NCI-H1436 (cell line): ENCODE measurements at regions not wholly inside any gene's neighbourhood (a gene's known extent, or its start where the extent isn't known, plus 50 kb on each side); places are given as distances from the start of the nearest gene placed in this dataset.

Source experiments
- DNase-seq: peaks from one replicate; lab custom pipeline; 2025; lab: John Stamatoyannopoulos, UW

DNA sequence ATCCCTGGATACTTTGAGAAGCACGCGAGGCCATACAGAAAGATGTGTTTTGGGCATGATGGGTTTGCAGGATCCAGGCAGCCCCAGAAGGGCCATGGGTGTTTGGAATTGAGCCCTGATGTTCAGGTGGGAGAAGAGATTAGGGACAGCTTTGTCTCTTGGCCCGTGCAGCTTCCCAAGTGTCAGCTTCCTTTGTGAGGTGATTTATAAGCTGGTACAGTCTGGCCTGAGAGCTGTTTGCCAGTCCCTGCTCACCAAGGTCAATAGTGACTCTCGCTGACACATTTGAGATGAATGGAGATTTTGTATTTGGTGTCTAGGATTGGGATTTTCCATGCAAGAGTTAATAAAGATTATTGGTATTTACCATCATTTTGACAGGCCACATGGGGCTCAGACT, 165.9 kb downstream of the ICE1 start:
- DNase-seq: no peak

DNA sequence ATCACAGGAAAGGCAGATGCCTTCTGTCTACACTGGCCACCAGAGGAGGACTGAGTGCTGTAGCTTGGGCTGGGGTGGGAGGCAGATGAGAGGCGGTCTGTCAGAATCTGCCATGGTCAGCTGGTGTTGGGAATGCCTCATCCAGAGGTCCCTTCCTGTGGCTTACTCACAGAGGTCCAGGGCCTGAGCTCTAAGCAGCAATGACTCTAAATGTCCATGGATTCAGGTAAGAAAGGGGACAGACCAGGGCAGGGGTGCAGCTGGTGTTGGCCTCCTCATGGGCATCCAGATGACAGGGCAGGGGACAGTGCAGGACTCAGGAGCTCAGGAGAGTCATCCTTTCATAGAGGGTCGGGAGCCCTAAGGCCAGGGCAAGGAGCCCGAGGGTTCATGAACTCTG, 165.0 kb downstream of the ICE1 start:
- DNase-seq: no peak

DNA sequence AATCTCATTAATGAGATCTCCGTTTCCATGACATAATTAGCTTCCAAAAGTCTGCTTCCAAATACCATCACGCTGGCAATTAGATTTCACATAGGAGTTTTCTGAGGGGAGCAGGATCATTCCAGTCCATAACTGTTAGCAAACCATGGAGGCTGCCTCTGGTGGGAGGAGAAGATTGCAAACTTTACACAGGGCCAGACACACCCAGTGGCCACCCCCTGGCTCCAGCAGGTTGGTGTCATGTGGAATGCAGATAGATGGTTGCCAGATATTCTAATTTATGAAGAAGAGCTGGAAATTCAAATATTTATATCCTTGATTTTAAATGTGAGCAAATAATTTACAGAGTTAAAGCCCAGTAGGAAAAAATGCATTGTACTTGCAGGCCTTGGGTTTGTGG, 164.2 kb downstream of the ICE1 start:
- no peak for DNase-seq

DNA sequence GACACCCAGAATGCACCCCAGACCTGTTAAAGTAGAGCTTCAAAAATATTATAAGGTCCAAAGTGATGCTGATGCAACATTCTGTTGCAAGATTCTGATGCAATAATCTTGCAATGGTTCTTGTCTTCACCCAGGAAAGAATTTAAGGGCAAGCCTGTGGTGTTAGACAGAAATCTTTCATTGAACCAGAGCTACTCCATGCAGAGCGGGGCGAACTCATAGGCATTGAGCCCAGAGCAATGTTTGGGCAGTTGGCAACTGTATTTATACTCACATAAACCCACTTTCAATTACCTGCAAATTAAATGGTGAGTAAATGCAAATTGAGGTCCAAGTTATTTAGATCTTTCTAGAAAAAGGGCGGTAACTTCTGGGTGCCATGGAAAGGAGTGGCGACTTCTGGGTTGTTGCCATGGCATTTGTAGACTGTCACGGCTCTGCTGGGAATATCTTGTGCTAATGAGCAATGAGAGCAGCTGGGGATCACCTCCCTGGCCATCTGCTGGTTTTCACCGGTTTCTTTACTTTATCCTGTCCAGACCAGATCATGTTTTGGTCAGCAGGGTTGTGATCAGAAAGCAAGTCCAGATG, 163.4 kb downstream of the ICE1 start:
- DNase-seq: no peak

DNA sequence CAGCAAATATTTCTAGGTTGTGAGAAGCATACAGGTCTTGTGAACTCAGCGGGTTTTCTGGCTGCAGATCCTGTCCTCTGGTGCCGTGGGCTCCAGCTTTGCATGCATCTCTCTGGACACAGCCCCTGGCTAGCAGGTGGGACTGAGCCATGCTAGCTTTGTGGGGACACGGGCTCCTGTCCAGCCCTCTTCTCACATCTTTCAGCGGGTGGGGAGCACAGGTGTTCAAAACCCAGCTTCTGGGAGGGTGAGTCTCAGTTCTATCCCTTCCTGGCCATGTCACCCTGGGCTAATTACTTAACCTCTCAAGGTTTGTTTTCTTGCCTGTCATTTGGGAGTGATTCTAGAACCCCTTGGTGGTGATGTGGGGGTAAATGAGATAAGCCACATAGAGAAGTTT, 162.3 kb downstream of the ICE1 start:
- DNase-seq: no peak

DNA sequence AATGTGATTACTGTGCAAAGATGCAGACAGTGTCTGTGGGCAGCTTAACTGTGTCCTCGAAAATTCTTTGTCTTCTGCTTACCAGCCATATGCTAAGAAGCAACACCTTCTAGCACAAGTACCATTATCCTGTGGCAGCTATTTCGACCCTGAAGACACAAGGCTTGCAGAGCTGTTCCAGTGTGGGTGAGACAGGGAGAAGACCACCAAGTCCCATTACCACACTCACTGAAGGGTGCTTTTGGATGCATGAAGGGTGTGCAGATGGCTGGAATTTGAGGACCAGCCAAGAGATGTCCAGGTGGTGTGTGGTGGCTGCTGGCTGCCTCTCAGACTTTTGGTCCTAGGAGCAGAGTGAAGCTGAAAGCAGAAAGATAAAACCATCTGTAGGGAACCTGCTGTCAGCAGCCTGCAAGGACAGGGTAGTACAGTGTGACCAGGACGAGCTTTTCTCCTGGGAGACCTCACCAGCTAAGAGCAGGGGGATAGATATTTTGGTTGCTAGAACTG, 161.8 kb downstream of the ICE1 start:
- DNase-seq: no peak

DNA sequence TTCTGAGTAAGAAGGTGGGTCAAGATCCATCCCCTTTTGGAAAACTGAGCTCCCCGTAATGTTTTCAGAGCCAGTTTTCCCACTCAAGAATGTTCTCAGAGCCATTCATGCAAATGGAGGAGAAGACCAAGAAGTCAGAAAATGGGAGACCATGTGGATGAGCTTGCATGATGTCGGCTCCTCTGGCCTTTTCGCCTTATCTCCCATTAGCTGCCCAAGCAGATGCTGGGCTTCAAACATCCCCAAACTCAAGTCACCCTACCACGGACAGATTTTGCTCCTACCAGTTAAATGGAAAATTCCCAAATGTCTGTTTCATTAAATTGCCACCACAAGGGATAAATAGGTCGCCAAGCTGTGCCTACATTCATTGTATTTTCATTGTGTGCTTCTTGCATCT, 161.4 kb downstream of the ICE1 start:
- no peak for DNase-seq

DNA sequence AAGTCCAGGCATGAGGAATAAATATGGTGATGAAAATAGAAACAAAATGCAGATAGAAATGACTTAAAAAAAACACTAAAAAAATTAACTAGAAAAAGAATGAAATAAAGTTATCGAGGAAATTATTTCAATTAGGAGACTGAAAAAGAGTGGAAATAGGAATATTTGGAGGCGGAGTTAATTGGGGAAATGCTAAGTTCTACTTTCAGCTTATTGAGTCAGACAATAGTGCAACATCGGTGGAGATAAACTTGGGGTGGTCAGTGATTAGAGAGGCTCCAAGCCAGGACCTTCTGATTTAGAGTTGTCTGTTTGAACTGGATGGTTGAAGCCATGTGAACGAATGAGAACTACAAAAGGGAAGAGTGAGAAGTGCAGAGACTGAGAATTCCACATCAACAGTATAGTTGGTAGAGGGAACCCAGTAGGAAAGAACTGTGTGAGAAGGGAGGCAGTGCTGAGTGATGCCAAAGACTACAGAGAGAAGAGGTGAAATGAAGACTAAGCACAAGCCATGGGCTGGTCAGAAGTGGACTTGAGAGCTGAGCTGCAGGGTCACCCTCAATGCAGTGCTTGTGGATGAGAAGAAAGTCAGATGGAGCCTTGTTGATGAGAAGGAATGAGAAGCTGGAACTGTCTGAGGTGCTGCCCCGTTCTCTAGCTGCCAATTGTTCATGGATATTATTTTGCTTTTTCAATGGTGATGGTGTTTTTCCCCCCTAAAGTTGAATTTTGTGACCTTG, 160.7 kb downstream of the ICE1 start:
- DNase-seq: no peak

DNA sequence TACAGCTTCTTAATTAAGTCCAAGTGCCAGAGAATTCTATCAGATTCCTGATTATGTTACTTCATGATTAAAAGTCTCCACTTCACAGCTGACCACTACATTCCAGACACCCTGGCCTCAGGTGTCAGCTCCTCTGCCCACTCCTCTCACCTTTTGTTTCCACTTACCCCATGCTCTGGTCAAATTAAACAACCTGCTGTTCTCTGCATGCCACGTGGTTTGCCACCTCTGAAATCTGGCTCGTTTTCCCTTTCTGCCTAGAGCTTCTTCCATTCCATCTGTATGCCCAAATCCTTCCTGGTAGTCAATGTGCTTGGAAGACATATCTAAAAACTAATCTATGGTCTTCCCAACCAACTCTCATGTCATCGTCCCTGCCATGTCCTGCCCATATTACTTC, 158.6 kb downstream of the ICE1 start:
- DNase-seq: no peak

DNA sequence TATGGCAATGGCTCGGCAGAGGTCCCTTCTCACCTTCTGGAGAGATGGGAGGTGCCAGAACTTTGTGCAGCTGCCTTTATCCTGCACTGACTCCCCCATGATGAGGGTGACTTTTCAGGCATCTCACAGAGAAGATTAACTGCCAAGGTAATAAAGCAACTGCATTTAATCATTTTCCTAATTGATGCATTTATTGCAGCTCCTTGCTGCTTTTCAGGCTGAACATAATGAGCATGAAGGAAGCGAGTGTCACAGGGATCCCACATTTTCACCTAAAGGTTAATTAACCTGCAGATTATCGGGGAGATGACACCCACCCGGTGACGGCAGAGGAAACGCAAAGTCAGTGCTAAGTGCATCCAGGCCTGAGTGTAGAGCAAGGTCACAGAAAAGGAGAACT, 154.3 kb downstream of the ICE1 start:
- DNase-seq: no peak

DNA sequence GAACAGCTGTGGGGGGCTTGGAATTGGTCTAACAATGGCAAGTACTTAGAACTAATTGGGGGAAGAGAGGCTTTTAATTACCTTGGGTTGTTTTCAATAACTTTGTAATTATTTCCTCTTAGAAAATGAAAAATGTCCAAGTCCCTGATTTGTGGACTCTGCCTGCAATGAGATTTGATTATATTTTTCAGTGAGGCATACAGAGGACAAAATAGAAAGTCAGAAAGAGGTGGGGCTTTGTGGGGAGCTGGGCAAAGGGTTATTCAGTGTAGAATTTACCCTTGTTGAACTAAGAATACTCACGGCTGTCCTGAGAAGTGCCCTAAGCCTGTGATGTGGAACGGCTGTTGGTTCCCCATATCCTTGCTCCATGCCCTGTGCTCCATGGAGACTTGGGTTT, 153.0 kb downstream of the ICE1 start:
- DNase-seq: no peak

DNA sequence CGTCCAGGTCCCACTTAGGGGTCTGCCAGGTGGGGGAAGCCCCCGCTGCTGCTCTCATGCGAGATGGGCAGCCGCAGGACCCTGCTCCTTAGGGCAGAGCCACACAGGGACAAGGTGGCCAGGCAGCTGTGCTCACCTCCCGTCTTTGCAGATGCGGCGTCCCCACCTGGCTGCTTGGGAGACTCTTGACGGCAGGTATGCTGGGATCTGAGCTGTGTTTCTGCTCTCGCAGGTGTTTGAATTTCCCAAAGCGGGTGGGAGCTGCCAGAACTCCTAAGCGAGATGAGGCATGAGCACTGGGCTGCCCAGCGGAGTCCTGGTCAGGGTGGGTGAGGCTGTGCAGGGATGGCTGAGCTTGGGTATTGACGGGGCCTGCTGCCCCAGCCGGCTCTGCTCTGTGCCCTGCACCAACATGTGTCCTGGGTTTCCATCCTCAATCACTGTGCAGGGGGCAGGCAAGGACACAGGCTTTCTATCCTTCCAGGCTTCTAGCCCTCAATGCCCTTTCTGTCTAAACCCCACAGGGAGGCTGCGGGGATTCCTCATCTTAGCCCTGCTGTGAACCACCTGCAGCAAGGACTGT, 151.4 kb downstream of the ICE1 start:
- no peak for DNase-seq

DNA sequence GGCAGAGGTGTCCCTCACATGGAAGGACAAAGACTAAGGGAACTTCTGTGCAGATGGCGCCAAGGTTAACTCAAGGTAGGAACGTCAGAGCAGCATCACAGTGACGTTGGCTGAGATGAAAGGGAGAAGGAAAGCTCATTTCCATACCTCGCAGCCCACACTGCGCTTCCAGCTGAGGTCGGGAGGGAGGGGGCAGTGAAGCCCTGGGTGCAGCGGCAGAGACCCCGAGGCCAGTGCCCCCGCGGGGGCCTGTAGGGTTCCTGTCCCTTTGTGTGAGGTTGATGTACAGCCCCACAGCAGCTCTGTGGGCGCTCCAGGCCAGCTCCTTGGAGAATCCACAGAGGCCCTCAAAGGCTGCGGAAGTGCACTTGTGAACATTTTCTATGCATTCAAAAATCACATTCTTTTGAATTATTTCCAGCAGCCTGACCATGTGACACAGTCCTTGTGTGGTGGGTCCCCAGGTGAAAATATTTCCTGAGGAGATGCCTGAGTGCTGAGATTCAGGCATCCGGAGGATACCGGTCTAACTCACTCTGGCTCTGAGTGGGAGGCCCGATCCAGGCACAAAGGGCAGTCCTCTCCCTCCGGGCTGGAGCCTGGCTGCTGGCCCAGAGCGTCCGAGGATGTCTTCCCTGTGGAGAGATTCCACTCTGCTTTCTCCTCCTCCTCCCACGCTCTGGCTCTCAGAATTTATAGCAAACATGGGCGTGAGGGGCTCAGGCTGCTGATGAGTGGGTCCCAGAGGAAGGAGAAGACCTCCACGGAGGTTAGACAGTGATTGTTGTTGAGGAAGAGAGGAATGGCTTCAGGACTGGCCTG, 150.7 kb downstream of the ICE1 start:
- DNase-seq: no peak

DNA sequence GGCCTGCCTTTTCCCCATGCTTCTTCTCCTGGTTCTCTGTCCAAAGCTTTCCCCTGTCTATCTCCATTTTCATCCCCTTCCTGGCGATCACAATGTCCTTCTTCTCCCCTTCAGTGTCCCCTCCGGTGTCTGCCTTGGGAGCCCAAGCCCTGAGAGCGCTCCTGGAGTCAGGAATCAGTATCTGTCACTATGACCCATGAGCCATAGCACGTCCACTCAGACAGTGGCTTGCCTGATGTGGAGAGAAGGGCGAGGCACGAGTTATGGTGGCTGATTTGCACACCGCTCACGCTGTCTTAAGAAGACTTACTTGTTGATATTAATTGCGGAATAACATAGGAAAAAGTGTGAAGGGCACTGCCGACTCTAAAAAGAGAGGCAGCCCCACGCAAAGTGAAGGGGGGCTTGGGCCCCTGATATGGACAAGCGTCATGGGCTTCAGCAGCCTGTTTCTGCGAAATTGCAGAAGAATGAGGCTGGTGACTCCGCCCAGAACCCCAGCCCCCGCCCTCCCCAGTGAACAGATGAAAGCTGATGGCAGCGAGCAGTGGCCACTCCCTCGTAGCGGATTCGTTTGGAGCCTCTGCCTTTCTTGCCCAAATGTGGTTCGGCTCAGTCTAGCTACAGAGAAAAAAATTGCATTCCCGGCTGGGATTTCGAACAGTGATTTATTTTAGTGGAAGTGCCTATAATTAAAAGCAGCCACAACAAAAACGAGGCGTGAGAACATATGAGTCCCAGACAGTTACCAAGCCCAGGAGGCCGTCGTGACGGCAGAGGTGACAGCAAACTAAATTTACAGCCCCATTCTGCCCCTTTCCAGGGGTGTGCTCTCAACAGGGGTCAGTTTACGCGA, 149.8 kb downstream of the ICE1 start:
- no peak for DNase-seq

DNA sequence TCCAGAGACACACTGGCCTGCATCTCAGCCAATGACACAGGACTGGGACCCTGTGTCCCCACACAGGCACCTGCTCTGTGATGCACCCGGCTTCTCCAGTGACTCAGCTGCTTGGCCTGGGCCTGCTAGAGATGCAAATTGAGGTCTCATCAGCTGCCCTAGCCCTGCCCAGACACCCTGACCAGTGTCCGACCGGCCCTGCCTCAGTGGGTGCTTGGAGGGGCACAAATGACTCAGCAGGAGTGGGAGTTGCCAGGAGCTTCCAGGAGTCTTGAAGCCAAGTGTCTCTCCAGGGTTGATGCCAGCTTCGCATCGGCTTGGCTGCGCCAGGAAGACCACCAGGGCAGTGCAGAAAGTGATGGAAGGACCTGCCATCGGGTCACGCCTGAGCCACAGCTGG, 148.2 kb downstream of the ICE1 start:
- no peak for DNase-seq

DNA sequence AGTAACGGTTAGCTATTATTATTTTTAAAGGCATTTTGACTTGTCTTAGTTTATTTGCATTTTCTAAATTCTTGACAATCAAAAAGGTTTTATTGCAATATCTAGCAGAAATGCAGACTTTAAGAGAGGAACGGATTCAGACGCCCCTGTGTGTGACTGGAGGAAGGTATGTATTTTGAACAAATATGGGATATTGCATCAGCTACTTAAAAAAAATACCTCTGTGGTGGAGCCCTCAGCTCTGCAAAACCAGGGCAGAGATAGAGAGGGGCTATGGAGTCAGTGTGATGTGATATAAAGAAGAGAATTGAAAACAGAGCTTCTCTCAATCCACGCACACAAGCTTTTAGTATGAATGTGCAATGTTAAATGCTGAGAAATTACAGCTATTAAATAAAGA, 142.4 kb downstream of the ICE1 start:
- DNase-seq: no peak

DNA sequence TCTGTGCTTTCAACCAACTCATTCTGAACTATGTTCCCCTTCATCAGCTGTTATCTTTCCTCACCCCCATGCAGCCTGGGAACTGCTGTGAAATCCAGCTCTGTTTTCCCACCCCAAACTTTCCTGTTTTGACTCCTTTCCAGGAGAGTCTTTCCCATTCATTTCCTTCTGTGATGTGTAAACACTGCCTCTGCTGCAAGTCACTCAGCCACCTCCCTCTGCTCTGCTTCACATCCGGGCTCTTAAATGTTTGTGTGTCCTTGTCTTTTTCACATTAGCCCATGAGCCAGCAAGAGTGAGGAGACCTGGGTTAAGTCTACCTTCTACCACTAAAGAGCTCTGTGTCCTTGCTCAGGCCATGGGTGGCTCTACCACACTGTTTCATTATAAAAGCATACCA, 137.5 kb downstream of the ICE1 start:
- no peak for DNase-seq

DNA sequence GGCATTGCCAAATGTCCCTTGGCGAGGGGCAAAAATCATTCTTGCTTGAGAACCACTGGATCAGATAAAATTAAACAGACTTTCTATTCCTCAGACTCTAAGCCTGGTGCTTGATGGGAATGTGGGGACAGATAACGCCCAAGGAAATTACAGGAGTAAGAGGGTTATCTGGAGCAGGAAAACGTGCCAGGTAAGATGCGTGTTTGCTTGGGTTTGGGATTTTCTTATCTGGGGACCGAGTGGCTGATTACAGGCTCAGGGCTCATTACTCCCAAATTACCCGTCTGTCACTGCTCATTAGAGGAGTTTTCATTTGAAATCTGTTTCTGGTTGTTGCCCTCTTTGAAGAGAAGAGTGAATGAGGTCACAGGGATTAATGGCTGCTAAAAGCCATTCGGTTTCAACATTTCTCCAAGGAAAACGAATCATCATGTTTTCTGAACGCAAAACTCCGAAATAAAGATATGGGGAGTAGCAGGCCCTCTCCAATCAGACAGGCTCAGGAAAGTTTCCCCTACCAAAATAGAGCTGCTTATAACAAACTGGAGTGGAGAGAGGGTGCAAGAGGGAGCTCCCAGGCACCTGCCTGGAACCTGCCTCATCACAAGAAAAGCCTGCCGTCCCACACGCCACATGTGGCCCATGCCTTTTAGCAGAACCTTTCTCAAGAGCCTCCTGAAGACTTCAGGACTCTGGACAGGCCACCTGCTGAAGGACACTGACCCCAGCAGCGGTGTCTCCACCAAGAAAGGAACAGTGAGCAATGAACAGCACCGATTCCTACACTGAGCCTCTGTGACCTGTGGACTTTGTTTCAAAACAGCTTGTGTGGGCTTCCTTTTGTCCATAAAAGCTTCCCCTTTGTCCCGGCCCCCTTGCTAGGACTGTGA, 136.4 kb downstream of the ICE1 start:
- no peak for DNase-seq

DNA sequence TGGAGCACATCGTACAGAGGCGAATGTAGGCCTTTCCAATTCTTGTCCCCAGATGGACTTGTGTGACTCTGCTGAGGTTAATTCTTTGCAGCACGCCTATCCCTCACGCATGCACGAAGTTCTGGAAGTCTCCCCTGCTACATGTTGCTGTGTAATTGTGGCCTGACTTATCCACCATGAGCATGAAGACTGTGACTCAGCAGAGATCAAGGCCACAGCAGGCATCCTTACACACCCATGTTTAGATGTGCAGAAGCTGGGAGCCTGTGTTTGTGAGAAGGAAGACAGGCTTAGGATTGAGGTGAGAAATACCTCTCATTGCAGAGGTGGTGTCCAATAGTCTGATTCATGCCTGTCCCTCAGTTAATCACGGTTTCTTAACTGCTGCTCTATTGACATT, 135.6 kb downstream of the ICE1 start:
- DNase-seq: no peak

DNA sequence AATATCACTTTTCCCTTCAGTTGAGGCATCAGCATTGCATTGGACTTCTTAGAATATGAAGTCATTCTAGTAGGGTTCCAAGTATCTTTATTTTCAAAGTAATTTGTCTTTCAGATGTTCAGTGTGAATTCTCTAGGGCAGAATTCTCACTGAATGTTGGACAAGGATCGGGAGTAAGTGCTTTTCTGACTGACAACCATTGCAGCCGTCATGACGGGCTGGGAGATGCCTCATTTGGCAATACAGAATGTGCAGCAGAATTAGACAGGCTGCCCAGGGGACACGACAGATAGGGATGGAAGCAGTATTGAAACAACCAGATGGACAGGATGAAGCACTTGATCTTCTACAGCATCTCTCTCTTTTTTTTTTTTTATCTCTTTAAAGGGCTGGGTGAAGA, 129.0 kb downstream of the ICE1 start:
- DNase-seq: no peak

DNA sequence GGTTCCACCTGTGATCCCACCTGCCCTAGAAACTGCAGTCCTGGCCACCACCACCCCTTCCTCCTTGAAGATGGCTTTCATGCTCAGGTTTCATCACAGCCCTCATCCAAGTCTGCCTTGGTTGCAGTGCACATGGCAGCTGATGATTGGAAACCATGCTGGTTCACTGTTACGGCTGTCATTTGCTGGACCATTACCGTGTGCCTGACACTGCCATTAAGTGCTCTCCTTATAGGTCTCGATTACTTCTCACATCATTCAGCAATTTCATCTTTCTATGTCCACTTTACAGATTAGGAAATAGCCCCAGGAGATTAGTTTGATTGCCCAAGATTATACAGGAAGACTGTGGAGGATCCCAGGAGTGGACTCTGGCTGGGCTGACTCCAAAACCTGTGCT, 123.9 kb downstream of the ICE1 start:
- DNase-seq: no peak
